Pancreas (tissue), 10 donors: ENCODE measurements at regions not wholly inside any gene's neighbourhood (a gene's known extent, or its start where the extent isn't known, plus 50 kb on each side); places are given as distances from the start of the nearest gene placed in this dataset.

Experiments used
- ATAC-seq, 4 donors: fragments of 200-7000 bp; cut with Tn5 transposase; one replicate each; pipeline versions ENCODE4 v1.8.0 to v1.9.1; 2020; ENCODE audit warnings: mild to moderate bottlenecking in 4 of 4, moderate library complexity in 4 of 4
- DNase-seq, 6 donors: peaks; one replicate each; pipeline ENCODE4 v3.0.0-alpha.2; 2020
- FAIRE-seq: peaks from 2 replicates; lab custom pipeline; 2012; peaks lifted over from hg19 to GRCh38; lab: Jason Lieb, UNC
- H3K27ac ChIP-seq, 4 donors: fragments of 200-600 bp; sonication (generic); 1 replicate in 3 of 4; 2 replicates in 1 of 4; pipeline versions ENCODE4 v1.5.0 to v1.8.0; 2020
- H3K27me3 ChIP-seq, 4 donors: fragments of 200-600 bp; one replicate each; pipeline ENCODE4 v1.8.0; 2021
- H3K36me3 ChIP-seq, 3 donors: fragments of 200-600 bp; sonication (generic) in 1 of 3; one replicate each; pipeline versions ENCODE4 v1.5.0 to v1.8.0; 2020 to 2021
- H3K4me1 ChIP-seq, 3 donors: fragments of 200-600 bp; one replicate each; pipeline ENCODE4 v1.8.0; 2021
- H3K4me3 ChIP-seq, 4 donors: fragments of 200-600 bp; sonication (generic) in 2 of 4; one replicate each; pipeline versions ENCODE4 v1.5.0 to v1.8.0; 2020 to 2021
- H3K9me3 ChIP-seq, 4 donors: fragments of 200-600 bp; one replicate each; pipeline ENCODE4 v1.8.0; 2021
- CTCF ChIP-seq, 4 donors: fragments of 200-600 bp; sonication (generic) in 3 of 4; IDR thresholded peaks; one replicate each; pipeline versions ENCODE4 v1.5.0 to v1.8.0; 2021; ENCODE audit warnings: antibody characterized with exemption in 4 of 4
- WGBS, 2 donors: extraction: QIAGEN DNeasy Blood & Tissue Kit; methylation state at CpG; one replicate each; pipeline ENCODE4 v1.1.7; 2013; 5-methylcytosine and 5-hydroxymethylcytosine counted together
- intact Hi-C, 3 donors: fragments of 100-400 bp; cut with DNase I; formaldehyde crosslinking; loops; one replicate each; pipeline versions ENCODE4 v1.11.1 to v1.14.2; 2022
- donor health status: healthy with polysubstance abuse.
- donor health status: DM: no; HTN: no; CAD: no; lungs with moderate emphysema.
- donor health status: DM: no; HTN: no; CAD: no.
- donor health status: control.
- donor health status: control.
- donor health status: Bipolar disorder and iron deficiency.
- donor health status: DM: yes; HTN: yes; CAD: no.
- donor health status: DM: no; HTN: no; CAD: no.
- donor health status: DM: no; HTN: no; CAD: no.
- donor health status: DM: yes; HTN: yes; CAD: no.

DNA sequence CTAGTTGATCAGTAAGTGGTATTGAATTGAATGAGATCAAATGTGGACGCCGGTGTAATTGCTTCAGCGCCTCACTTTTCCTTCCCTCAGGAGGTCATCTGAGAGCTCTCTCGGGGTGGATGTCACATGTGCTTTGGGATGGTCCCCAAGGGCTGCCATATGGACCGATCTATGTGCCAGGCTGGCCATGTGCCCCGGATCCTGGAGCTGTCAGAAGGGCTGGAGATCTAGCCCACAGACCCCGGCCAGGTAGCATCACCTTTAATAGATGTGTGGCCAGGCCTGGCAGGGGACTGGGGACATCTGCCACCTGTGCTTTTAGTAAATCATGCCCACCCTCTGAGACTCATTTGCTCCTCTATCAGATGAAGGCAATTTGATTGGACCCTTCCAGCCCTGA lies 95.3 kb upstream of the CRHR1 start:
- no peaks in the 10 kb centered on the region for H3K27me3 ChIP-seq
- DNase-seq (no peak), ATAC-seq (no peak), FAIRE-seq (no peak)
- 65 to 73% methylated on average over 7 of the region's 7 CpGs for WGBS, 2 donors
- TF ChIP-seq CTCF (IDR thresholded peaks at IDR 0.05) = no peak
- no peaks in the 10 kb centered on the region for H3K4me1 ChIP-seq
- H3K4me3 ChIP-seq = no peak overlapping the region
- no peaks in the 10 kb centered on the region for H3K36me3 ChIP-seq
- no peaks in the 10 kb centered on the region for H3K9me3 ChIP-seq
- intact Hi-C loops = no loop called here
- no peak overlapping the region for H3K27ac ChIP-seq

GRCh38 chr17:45689451-45689850 lies 94.7 kb upstream of the CRHR1 start:
- Histone ChIP-seq H3K27ac (no peak overlapping the region), H3K36me3 (no peaks in the 10 kb centered on the region), H3K4me3 (no peak overlapping the region), H3K9me3 (no peaks in the 10 kb centered on the region), H3K27me3 (no peaks in the 10 kb centered on the region), H3K4me1 (no peaks in the 10 kb centered on the region)
- 75 to 80% methylated on average over 6 of the region's 6 CpGs for WGBS, 2 donors
- ATAC-seq (no peak), FAIRE-seq (no peak), DNase-seq (no peak)
- no peak for TF ChIP-seq CTCF (IDR thresholded peaks at IDR 0.05)
- intact Hi-C loops = no loop called here

DNA sequence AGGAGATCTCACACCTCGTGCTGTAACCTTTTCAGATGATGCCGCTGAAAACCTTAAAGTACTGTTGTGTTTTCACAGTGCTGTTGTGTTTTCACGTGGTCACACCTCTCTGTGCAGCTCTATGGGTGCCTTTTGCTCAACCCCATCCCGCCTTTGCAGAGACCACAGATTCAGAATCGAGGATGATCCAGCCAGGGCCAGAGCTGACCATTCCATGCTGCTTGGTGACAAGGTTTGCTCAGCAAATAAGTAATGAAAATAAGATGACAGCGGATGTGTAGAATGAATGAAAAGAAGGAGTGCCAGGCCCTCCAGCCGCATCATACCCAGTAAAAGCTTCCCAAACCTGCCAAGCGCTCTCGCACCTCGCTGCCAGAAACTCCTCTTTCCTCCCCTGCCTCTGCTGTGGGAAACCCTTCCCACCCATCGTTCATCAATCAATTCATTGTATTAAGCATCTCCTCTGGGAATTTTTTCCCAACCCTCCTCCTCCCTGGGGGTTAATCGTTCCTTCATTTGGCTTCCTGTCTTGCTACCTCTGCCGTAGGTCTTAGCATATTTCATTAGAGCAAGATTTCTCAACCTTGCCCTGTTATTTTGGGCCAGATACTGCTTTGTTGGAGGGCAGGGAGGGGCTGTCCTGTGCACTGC lies 93.4 kb upstream of the CRHR1 start:
- no peaks in the 10 kb centered on the region for H3K4me1 ChIP-seq
- WGBS, 2 donors = 44 to 45% methylated on average over 13 of the region's 13 CpGs
- ATAC-seq (no peak), FAIRE-seq (no peak), DNase-seq (no peak)
- H3K4me3 ChIP-seq = no peak overlapping the region
- H3K27ac ChIP-seq = no peak overlapping the region
- no peaks in the 10 kb centered on the region for H3K9me3 ChIP-seq
- H3K27me3 ChIP-seq = no peaks in the 10 kb centered on the region
- intact Hi-C loops = no loop called here
- no peak for TF ChIP-seq CTCF (IDR thresholded peaks at IDR 0.05)
- H3K36me3 ChIP-seq = no peaks in the 10 kb centered on the region

- intact Hi-C loops = no loop called here
- no peaks in the 10 kb centered on the region for H3K27me3 ChIP-seq
- TF ChIP-seq CTCF (IDR thresholded peaks at IDR 0.05) = no peak
Measured at GRCh38 chr17:45692661-45693060, 91.5 kb upstream of the CRHR1 start.

GRCh38 chr17:45693792-45694191 lies 90.3 kb upstream of the CRHR1 start:
- Histone ChIP-seq H3K36me3 (no peaks in the 10 kb centered on the region), H3K9me3 (no peaks in the 10 kb centered on the region), H3K4me1 (no peaks in the 10 kb centered on the region), H3K27me3 (no peaks in the 10 kb centered on the region), H3K4me3 (no peak overlapping the region), H3K27ac (no peak overlapping the region)
- TF ChIP-seq CTCF (IDR thresholded peaks at IDR 0.05) = no peak
- FAIRE-seq (no peak), ATAC-seq (no peak), DNase-seq (no peak)
- intact Hi-C loops = no loop called here

More at GRCh38 chr17:45692661-45693060, 91.5 kb upstream of the CRHR1 start:
- Histone ChIP-seq H3K36me3 (no peaks in the 10 kb centered on the region), H3K4me3 (no peak overlapping the region), H3K4me1 (no peaks in the 10 kb centered on the region), H3K27ac (no peak overlapping the region), H3K9me3 (no peaks in the 10 kb centered on the region)
- ATAC-seq = no peak
- WGBS, 2 donors = 54 to 67% methylated on average over 4 of the region's 4 CpGs
- FAIRE-seq = no peak
- no peak for DNase-seq
